ENCODE measurements at regions not wholly inside any gene's neighbourhood (a gene's known extent, or its start where the extent isn't known, plus 50 kb on each side); places are given as distances from the start of the nearest gene placed in this dataset.

DNA sequence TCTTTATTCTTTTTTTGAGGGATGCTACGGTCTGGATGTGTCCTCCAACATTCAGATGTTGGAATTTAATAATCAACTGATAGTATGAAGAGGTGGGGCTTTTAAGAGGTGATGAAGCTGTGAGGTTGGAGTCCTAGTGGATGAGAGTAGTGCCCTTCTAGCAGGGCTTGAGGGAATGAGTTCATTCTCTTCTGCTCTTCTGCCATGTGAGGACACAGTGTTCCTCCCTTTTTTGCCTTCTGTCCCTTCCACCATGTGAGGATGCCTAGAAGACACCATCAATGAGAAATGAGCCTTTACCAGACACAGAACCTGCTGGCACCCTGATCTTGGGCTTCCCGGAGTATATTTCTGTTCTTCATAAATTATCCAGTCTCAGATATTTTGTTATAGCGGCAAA lies 82.1 kb upstream of the MLIP start:
- TF ChIP-seq, protein P1, sequence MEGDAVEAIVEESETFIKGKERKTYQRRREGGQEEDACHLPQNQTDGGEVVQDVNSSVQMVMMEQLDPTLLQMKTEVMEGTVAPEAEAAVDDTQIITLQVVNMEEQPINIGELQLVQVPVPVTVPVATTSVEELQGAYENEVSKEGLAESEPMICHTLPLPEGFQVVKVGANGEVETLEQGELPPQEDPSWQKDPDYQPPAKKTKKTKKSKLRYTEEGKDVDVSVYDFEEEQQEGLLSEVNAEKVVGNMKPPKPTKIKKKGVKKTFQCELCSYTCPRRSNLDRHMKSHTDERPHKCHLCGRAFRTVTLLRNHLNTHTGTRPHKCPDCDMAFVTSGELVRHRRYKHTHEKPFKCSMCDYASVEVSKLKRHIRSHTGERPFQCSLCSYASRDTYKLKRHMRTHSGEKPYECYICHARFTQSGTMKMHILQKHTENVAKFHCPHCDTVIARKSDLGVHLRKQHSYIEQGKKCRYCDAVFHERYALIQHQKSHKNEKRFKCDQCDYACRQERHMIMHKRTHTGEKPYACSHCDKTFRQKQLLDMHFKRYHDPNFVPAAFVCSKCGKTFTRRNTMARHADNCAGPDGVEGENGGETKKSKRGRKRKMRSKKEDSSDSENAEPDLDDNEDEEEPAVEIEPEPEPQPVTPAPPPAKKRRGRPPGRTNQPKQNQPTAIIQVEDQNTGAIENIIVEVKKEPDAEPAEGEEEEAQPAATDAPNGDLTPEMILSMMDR (IDR thresholded peaks at IDR 0.05) = no peak
- no peak for TF ChIP-seq NPAS2 (CRISPR knock-in tag; IDR thresholded peaks at IDR 0.05; ENCODE audit: borderline replicate concordance)
- TF ChIP-seq ZSCAN20 (CRISPR knock-in tag; IDR thresholded peaks at IDR 0.05) = no peak
- no peak for TF ChIP-seq RAD21 (conservative IDR thresholded peaks at IDR 0.05 in 1 of 2, IDR thresholded peaks at IDR 0.05 in 1 of 2)
- TF ChIP-seq HOXA7 (CRISPR knock-in tag; IDR thresholded peaks at IDR 0.05) = no peak
- TF ChIP-seq RNF2 (IDR thresholded peaks at IDR 0.05; ENCODE audit: borderline replicate concordance, low read depth) = no peak
- TF ChIP-seq NR3C1 (IDR thresholded peaks at IDR 0.05) = no peak
